Upper lobe of left lung (tissue), 6 donors: ENCODE measurements at regions not wholly inside any gene's neighbourhood (a gene's known extent, or its start where the extent isn't known, plus 50 kb on each side); places are given as distances from the start of the nearest gene placed in this dataset.
"Not testable (repeated sequence)": the region's sequence is repeated elsewhere in the genome, so short reads cannot be mapped to it uniquely, and the experiment has no call there.

Experiments used
- ATAC-seq, 2 donors: fragments of 200-7000 bp; cut with Tn5 transposase; one replicate each; pipeline ENCODE4 v1.9.1; 2022; ENCODE audit warnings: mild to moderate bottlenecking in 2 of 2, moderate library complexity in 2 of 2; ENCODE audit not compliant: low FRiP score in 2 of 2
- DNase-seq, 2 donors: peaks; one replicate each; pipeline ENCODE4 v3.0.0-alpha.2; 2019 to 2020
- H3K27ac ChIP-seq, 4 donors: fragments of 200-600 bp; sonication (generic); one replicate each; pipeline ENCODE4 v1.5.1; 2016 to 2019
- H3K27me3 ChIP-seq, 4 donors: fragments of 200-600 bp; sonication (generic); one replicate each; pipeline ENCODE4 v1.5.1; 2017 to 2019
- H3K36me3 ChIP-seq, 4 donors: fragments of 200-600 bp; sonication (generic); one replicate each; pipeline ENCODE4 v1.5.1; 2016 to 2019
- H3K4me1 ChIP-seq, 4 donors: fragments of 200-600 bp; sonication (generic); one replicate each; pipeline ENCODE4 v1.5.1; 2018 to 2019
- H3K4me3 ChIP-seq, 4 donors: fragments of 200-600 bp; sonication (generic); one replicate each; pipeline ENCODE4 v1.5.1; 2017 to 2019; ENCODE audit warnings: mild to moderate bottlenecking in 2 of 4, moderate library complexity in 1 of 4
- H3K9me3 ChIP-seq, 4 donors: fragments of 200-600 bp; sonication (generic); one replicate each; pipeline ENCODE4 v1.5.1; 2018 to 2019
- CTCF ChIP-seq, 6 experiments: fragments of 450-650 bp in 4 of 6; fragments of 200-600 bp in 2 of 6; sonication (generic) in 2 of 6; IDR thresholded peaks; one replicate each; pipeline ENCODE4 v1.5.1; 2016 to 2019; ENCODE audit warnings: antibody characterized with exemption in 6 of 6
- EP300 ChIP-seq, 4 donors: sonication (generic); formaldehyde crosslinking; IDR thresholded peaks; one replicate each; pipeline ENCODE4 v1.5.1; 2017; ENCODE audit warnings: antibody characterized with exemption in 4 of 4, control low read depth in 2 of 4
- POLR2A ChIP-seq, 4 donors: fragments of 450-650 bp; IDR thresholded peaks; one replicate each; pipeline ENCODE4 v1.5.1; 2016 to 2017; ENCODE audit warnings: antibody characterized with exemption in 4 of 4, mild to moderate bottlenecking in 2 of 4
- POLR2AphosphoS5 ChIP-seq, 2 donors: sonication (generic); formaldehyde crosslinking; IDR thresholded peaks; one replicate each; pipeline ENCODE4 v1.5.1; 2017; ENCODE audit warnings: antibody characterized with exemption in 2 of 2
- WGBS, 2 donors: methylation state at CpG; one replicate each; pipeline ENCODE4 v1.1.5; 2017 to 2018; 5-methylcytosine and 5-hydroxymethylcytosine counted together
- donor health status: DM: no; HTN: no; CAD: no; lungs with moderate emphysema.
- donor health status: DM: no; HTN: yes; CAD: no; lungs with severe emphysema.

GRCh38 chrY:12423416-12424252 lies 277.4 kb upstream of the USP9Y start:
- no peaks in the 10 kb centered on the region for H3K36me3 ChIP-seq
- DNase-seq, result no peak
- 92% methylated on average over 2 of the region's 6 CpGs; no CpG with 5 or more reads in 1 of the 2 donors for WGBS, 2 donors
- H3K4me1 ChIP-seq, result no peaks in the 10 kb centered on the region
- no peaks in the 10 kb centered on the region for H3K27me3 ChIP-seq
- no peak overlapping the region for H3K4me3 ChIP-seq
- no peak for ATAC-seq
- no peak for TF ChIP-seq POLR2A (IDR thresholded peaks at IDR 0.05)
- no peak for TF ChIP-seq EP300 (IDR thresholded peaks at IDR 0.05)
- TF ChIP-seq CTCF (IDR thresholded peaks at IDR 0.05), result no peak
- no peak for TF ChIP-seq POLR2AphosphoS5 (IDR thresholded peaks at IDR 0.05)
- H3K27ac ChIP-seq, result no peak overlapping the region
- H3K9me3 ChIP-seq, result no peaks in the 10 kb centered on the region

DNA sequence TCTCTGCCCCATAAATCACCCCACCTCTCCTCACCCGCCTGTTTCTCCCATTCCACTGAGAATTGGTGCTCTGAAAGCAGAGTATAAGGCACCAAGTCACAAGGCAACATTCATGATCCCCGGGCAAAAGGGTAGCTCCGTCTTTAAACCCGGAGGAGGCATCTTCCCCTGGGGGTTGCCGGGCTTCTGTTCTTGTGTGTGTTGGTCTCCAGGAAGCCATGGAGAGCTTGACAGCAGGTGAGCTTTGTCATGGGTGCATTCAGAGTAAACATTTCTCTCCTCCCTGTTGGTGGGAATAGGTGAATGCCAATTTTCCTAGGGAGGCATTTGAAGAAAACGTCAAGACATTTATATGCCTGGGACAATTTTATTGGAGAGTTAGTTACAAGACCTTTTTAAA lies 275.5 kb upstream of the USP9Y start:
- TF ChIP-seq POLR2AphosphoS5 (IDR thresholded peaks at IDR 0.05) (no peak), EP300 (IDR thresholded peaks at IDR 0.05) (no peak), CTCF (IDR thresholded peaks at IDR 0.05) (no peak)
- Histone ChIP-seq H3K27me3 (no peaks in the 10 kb centered on the region), H3K9me3 (no peaks in the 10 kb centered on the region), H3K27ac (no peak overlapping the region), H3K4me3 (no peak overlapping the region), H3K4me1 (no peaks in the 10 kb centered on the region), H3K36me3 (no peaks in the 10 kb centered on the region)
- DNase-seq, result no peak
- WGBS, 2 donors, result 54% methylated on average over 5 of the region's 6 CpGs; no CpG with 5 or more reads in 1 of the 2 donors
- no peak for ATAC-seq

DNA sequence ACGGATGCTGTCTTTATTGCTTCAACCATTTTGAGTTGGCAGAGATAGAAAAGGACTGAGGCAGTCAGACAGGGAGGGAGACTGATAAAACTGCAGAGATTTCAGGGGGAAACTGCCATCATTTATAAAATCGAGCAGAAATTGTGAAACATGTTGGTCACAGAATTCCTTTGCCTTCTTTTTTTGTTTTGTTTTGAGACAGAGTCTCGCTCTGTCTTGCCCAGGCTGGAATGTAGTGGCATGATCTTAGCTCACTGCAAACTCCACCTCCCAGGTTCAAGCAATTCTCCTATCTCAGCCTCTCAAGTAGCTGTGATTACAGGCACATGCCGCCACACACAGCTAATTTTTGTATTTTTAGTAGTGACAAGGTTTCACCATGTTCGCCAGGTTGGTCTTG lies 273.7 kb upstream of the USP9Y start:
- no peaks in the 10 kb centered on the region for H3K36me3 ChIP-seq
- H3K4me3 ChIP-seq, result no peak overlapping the region
- DNase-seq, result no peak
- TF ChIP-seq POLR2AphosphoS5 (IDR thresholded peaks at IDR 0.05), result no peak
- TF ChIP-seq EP300 (IDR thresholded peaks at IDR 0.05), result no peak
- TF ChIP-seq POLR2A (IDR thresholded peaks at IDR 0.05), result no peak
- TF ChIP-seq CTCF (IDR thresholded peaks at IDR 0.05), result no peak
- H3K27ac ChIP-seq, result no peak overlapping the region
- ATAC-seq, result no peak
- H3K9me3 ChIP-seq, result no peaks in the 10 kb centered on the region
- no peaks in the 10 kb centered on the region for H3K4me1 ChIP-seq
- no peaks in the 10 kb centered on the region for H3K27me3 ChIP-seq
- WGBS, 2 donors, result 88% methylated on average over 4 of the region's 5 CpGs; no CpG with 5 or more reads in 1 of the 2 donors

GRCh38 chrY:12431546-12431945 lies 269.5 kb upstream of the USP9Y start:
- H3K9me3 ChIP-seq, result no peaks in the 10 kb centered on the region
- DNase-seq (no peak), ATAC-seq (no peak)
- no peaks in the 10 kb centered on the region for H3K36me3 ChIP-seq
- no peak overlapping the region for H3K27ac ChIP-seq
- 41% methylated on average over 6 of the region's 6 CpGs; no CpG with 5 or more reads in 1 of the 2 donors for WGBS, 2 donors
- H3K4me1 ChIP-seq, result no peaks in the 10 kb centered on the region
- H3K4me3 ChIP-seq, result no peak overlapping the region
- H3K27me3 ChIP-seq, result no peaks in the 10 kb centered on the region
- TF ChIP-seq POLR2A (IDR thresholded peaks at IDR 0.05) (no peak), CTCF (IDR thresholded peaks at IDR 0.05) (no peak), EP300 (IDR thresholded peaks at IDR 0.05) (no peak), POLR2AphosphoS5 (IDR thresholded peaks at IDR 0.05) (no peak)

DNA sequence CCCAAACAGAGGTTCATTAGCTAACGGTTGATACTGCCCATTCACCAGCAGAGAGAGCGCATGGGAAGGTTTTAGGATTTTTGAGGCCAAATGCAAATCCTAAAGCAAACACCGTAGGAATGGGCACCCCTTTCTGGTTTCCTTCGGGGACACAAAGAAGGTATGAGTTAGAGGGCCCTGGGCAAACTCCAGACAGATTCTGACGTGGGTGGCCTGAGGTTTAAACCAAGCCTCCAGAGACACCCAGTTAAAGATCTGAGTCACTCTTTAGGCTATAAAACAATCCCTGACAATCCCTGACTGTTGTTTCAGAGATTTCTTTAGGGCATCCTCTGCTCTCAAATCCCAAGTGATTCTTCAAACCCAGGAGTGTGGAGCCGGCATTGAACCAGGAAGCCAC lies 262.2 kb upstream of the USP9Y start:
- ATAC-seq, H3K4me1 ChIP-seq, H3K36me3 ChIP-seq, H3K9me3 ChIP-seq, DNase-seq, H3K27ac ChIP-seq, H3K27me3 ChIP-seq, H3K4me3 ChIP-seq: not testable (repeated sequence)
- 100% methylated on average over 1 of the region's 6 CpGs; no CpG with 5 or more reads in 1 of the 2 donors for WGBS, 2 donors
